ENCODE measurements at regions not wholly inside any gene's neighbourhood (a gene's known extent, or its start where the extent isn't known, plus 50 kb on each side); places are given as distances from the start of the nearest gene placed in this dataset.

GRCh38 chr5:44885903-44886302, 77.2 kb downstream of the MRPS30 start:
- Histone ChIP-seq H2AFZ (ENCODE audit: low read depth, low read length) (no peak overlapping the region), H3K4me3 (ENCODE audit: low read length) (no peak overlapping the region), H3K9me2 (ENCODE audit: insufficient read depth, low read length) (no peaks in the 10 kb centered on the region), H3K79me2 (replicated peaks; ENCODE audit: insufficient read depth, low read length) (no peaks in the 10 kb centered on the region), H3F3A (ENCODE audit: insufficient read depth, low read length, poor library complexity, severe bottlenecking) (no peaks in the 10 kb centered on the region), H3K36me3 (ENCODE audit: insufficient read depth, low read length) (no peaks in the 10 kb centered on the region), H4K20me1 (ENCODE audit: insufficient read depth) (no peaks in the 10 kb centered on the region), H3K9ac (ENCODE audit: low read length) (no peak overlapping the region), H3K27ac (ENCODE audit: low read length) (no peak overlapping the region), H3K27me3 (ENCODE audit: insufficient read depth, low read depth, low read length) (no peaks in the 10 kb centered on the region), H3K9me3 (ENCODE audit: low read length) (no peaks in the 10 kb centered on the region), H3K4me2 (ENCODE audit: low read length) (no peak overlapping the region)
- TF ChIP-seq TAF1 (IDR thresholded peaks at IDR 0.05; ENCODE audit: low read depth): no peak
- no peak for TF ChIP-seq SMC3 (conservative IDR thresholded peaks at IDR 0.05; ENCODE audit: poor library complexity)
- TF ChIP-seq POLR2AphosphoS5 (IDR thresholded peaks at IDR 0.05): no peak
- no peak for TF ChIP-seq REST (IDR thresholded peaks at IDR 0.05; ENCODE audit: borderline replicate concordance)
- no peak for TF ChIP-seq MXI1 (conservative IDR thresholded peaks at IDR 0.05; ENCODE audit: poor library complexity, severe bottlenecking)
- TF ChIP-seq EZH2 (IDR thresholded peaks at IDR 0.05; ENCODE audit: borderline replicate concordance, insufficient read depth, low read length, poor library complexity, severe bottlenecking): no peak
- no peak for TF ChIP-seq EP300 (conservative IDR thresholded peaks at IDR 0.05; ENCODE audit: poor library complexity, severe bottlenecking)
- TF ChIP-seq CTCF (IDR thresholded peaks at IDR 0.05; ENCODE audit: poor library complexity, severe bottlenecking): no peak
- no peak for TF ChIP-seq RAD21 (conservative IDR thresholded peaks at IDR 0.05)

GRCh38 chr5:44887722-44888121, 79.0 kb downstream of the MRPS30 start:
- Histone ChIP-seq H3K9ac (ENCODE audit: low read length) (no peak overlapping the region), H3K27ac (ENCODE audit: low read length) (no peak overlapping the region), H3K27me3 (ENCODE audit: insufficient read depth, low read depth, low read length) (no peaks in the 10 kb centered on the region), H3K36me3 (ENCODE audit: insufficient read depth, low read length) (no peaks in the 10 kb centered on the region), H3K9me2 (ENCODE audit: insufficient read depth, low read length) (no peaks in the 10 kb centered on the region), H3F3A (ENCODE audit: insufficient read depth, low read length, poor library complexity, severe bottlenecking) (no peaks in the 10 kb centered on the region), H3K4me2 (ENCODE audit: low read length) (no peak overlapping the region), H3K4me3 (ENCODE audit: low read length) (no peak overlapping the region), H4K20me1 (ENCODE audit: insufficient read depth) (no peaks in the 10 kb centered on the region), H3K9me3 (ENCODE audit: low read length) (no peaks in the 10 kb centered on the region), H3K79me2 (replicated peaks; ENCODE audit: insufficient read depth, low read length) (no peaks in the 10 kb centered on the region), H2AFZ (ENCODE audit: low read depth, low read length) (no peak overlapping the region)
- TF ChIP-seq EP300 (conservative IDR thresholded peaks at IDR 0.05; ENCODE audit: poor library complexity, severe bottlenecking) (no peak), REST (IDR thresholded peaks at IDR 0.05; ENCODE audit: borderline replicate concordance) (no peak)
